Nephron (organoid): ENCODE measurements at regions not wholly inside any gene's neighbourhood (a gene's known extent, or its start where the extent isn't known, plus 50 kb on each side); places are given as distances from the start of the nearest gene placed in this dataset.
"Not testable (repeated sequence)": the region's sequence is repeated elsewhere in the genome, so short reads cannot be mapped to it uniquely, and the experiment has no call there.

ENCODE experiments used
- H3K27ac Mint-ChIP-seq, 3 experiments: 2 replicates each; pipeline ENCODE4 v1.8.0; 2020; ENCODE audit warnings: mixed read lengths in 3 of 3, mild to moderate bottlenecking in 2 of 3, moderate library complexity in 1 of 3
- H3K27me3 Mint-ChIP-seq: 2 replicates; pipeline ENCODE4 v1.8.0; 2021; ENCODE audit warnings: low read depth, mild to moderate bottlenecking, moderate library complexity, mixed read lengths
- H3K36me3 Mint-ChIP-seq: 2 replicates; pipeline ENCODE4 v1.8.0; 2020; ENCODE audit warnings: low read depth, mixed read lengths
- H3K4me1 Mint-ChIP-seq: 2 replicates; pipeline ENCODE4 v1.8.0; 2020; ENCODE audit warnings: mixed read lengths
- H3K4me3 Mint-ChIP-seq, 3 experiments: 2 replicates each; pipeline ENCODE4 v1.8.0; 2020; ENCODE audit warnings: mild to moderate bottlenecking in 3 of 3, mixed read lengths in 3 of 3, moderate library complexity in 2 of 3
- H3K9me3 Mint-ChIP-seq: 2 replicates; pipeline ENCODE4 v1.8.0; 2020; ENCODE audit warnings: mixed read lengths
- CTCF ChIP-seq, 3 experiments: fragments of 200-600 bp; sonication (generic); IDR thresholded peaks; one replicate each; pipeline ENCODE4 v1.5.0; 2021; ENCODE audit warnings: antibody characterized with exemption in 3 of 3; ENCODE audit not compliant: unreplicated experiment in 3 of 3

GRCh38 chr5:44178414-44178813 lies 210.8 kb downstream of the FGF10 start:
- H3K4me3 Mint-ChIP-seq = no peak overlapping the region

GRCh38 chr5:44167540-44167939 lies 221.7 kb downstream of the FGF10 start:
- Mint-ChIP-seq H3K27ac (no peak overlapping the region), H3K36me3 (no peaks in the 10 kb centered on the region), H3K27me3 (no peaks in the 10 kb centered on the region), H3K9me3 (peaks cover 12% of the 10 kb centered on the region), H3K4me1 (no peaks in the 10 kb centered on the region), H3K4me3 (no peak overlapping the region)
- TF ChIP-seq CTCF (IDR thresholded peaks at IDR 0.05; ENCODE audit: unreplicated experiment in 3 of 3) = no peak

More at GRCh38 chr5:44178414-44178813, 210.8 kb downstream of the FGF10 start:
- H3K9me3 Mint-ChIP-seq = peaks cover 20% of the 10 kb centered on the region
- no peaks in the 10 kb centered on the region for H3K27me3 Mint-ChIP-seq
- TF ChIP-seq CTCF (IDR thresholded peaks at IDR 0.05; ENCODE audit: unreplicated experiment in 3 of 3) = no peak
- H3K4me1 Mint-ChIP-seq = no peaks in the 10 kb centered on the region
- no peaks in the 10 kb centered on the region for H3K36me3 Mint-ChIP-seq
- no peak overlapping the region for H3K27ac Mint-ChIP-seq

GRCh38 chr5:44160369-44160768 lies 228.9 kb downstream of the FGF10 start:
- Mint-ChIP-seq H3K9me3 (peaks cover 11% of the 10 kb centered on the region), H3K4me1 (no peaks in the 10 kb centered on the region), H3K36me3 (no peaks in the 10 kb centered on the region), H3K27me3 (peaks cover 3% of the 10 kb centered on the region), H3K27ac (no peak overlapping the region), H3K4me3 (no peak overlapping the region)
- TF ChIP-seq CTCF (IDR thresholded peaks at IDR 0.05; ENCODE audit: unreplicated experiment in 3 of 3) = no peak

- no peak for TF ChIP-seq CTCF (IDR thresholded peaks at IDR 0.05; ENCODE audit: unreplicated experiment in 3 of 3)
- H3K36me3 Mint-ChIP-seq = no peaks in the 10 kb centered on the region
- no peak overlapping the region for H3K4me3 Mint-ChIP-seq
- no peak overlapping the region for H3K27ac Mint-ChIP-seq
- H3K27me3 Mint-ChIP-seq = no peaks in the 10 kb centered on the region
- peaks cover 9% of the 10 kb centered on the region for H3K9me3 Mint-ChIP-seq
- H3K4me1 Mint-ChIP-seq = no peaks in the 10 kb centered on the region
These were observed 239.0 kb downstream of the FGF10 start for GRCh38 chr5:44150075-44150723.

- H3K4me3 Mint-ChIP-seq, H3K4me1 Mint-ChIP-seq, H3K9me3 Mint-ChIP-seq, H3K36me3 Mint-ChIP-seq, H3K27ac Mint-ChIP-seq, H3K27me3 Mint-ChIP-seq: not testable (repeated sequence)
These were observed 271.3 kb downstream of the FGF10 start for GRCh38 chr5:44117947-44118346.

- H3K4me1 Mint-ChIP-seq, H3K27me3 Mint-ChIP-seq, H3K36me3 Mint-ChIP-seq, H3K4me3 Mint-ChIP-seq, H3K27ac Mint-ChIP-seq: not testable (repeated sequence)
- peaks cover 26% of the 10 kb centered on the region for H3K9me3 Mint-ChIP-seq
These were observed 281.0 kb downstream of the FGF10 start for GRCh38 chr5:44108232-44108631.

- H3K27ac Mint-ChIP-seq = no peak overlapping the region
- no peak for TF ChIP-seq CTCF (IDR thresholded peaks at IDR 0.05; ENCODE audit: unreplicated experiment in 3 of 3)
- H3K27me3 Mint-ChIP-seq = no peaks in the 10 kb centered on the region
- no peaks in the 10 kb centered on the region for H3K36me3 Mint-ChIP-seq
- no peaks in the 10 kb centered on the region for H3K4me1 Mint-ChIP-seq
- no peaks in the 10 kb centered on the region for H3K9me3 Mint-ChIP-seq
- H3K4me3 Mint-ChIP-seq = no peak overlapping the region
These were observed 289.6 kb downstream of the FGF10 start for GRCh38 chr5:44099643-44100042.
